Inflammatory macrophage (primary cell): ENCODE measurements at regions not wholly inside any gene's neighbourhood (a gene's known extent, or its start where the extent isn't known, plus 50 kb on each side); places are given as distances from the start of the nearest gene placed in this dataset.

Experiments used
- DNase-seq, 2 donors: peaks; one replicate each; pipeline ENCODE4 v3.0.0-alpha.2; 2020 to 2022

DNA sequence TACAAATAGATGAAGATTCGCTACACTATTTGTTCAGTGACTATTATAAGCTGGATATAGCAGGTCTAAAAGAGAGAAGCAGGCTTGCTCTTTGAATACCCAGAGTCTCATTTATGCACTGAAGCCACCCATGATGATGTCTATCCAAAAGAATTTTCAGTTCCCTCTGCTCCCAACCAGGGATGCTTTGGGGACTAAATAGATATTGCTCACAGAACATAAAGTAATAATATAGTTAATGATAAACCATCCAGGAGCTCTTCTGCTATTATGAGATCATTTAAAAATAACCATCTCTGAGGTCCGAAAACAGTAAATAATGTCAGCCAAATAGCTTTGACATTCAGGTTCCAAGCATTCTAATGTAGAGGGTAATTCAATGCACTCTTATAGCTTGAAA is 875.4 kb downstream of the SORCS3 start:
- DNase-seq, result no peak

DNA sequence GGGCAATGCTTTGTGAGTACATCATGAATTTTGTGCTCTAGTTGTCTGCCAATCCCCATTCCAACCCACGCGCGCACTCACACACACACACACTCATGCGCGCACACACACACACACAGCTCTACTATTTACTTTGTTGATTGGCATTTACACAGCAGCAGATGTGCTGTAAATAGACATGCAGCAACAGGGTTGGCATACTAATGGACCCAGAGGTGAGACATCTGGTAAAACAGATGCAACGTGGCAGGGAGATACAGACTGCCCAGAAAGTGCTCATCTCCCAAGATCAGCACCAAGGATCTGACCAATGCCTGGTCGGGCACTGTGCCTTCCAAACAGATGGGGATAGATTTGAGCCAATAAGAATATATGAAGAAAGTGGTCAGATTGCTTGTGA is 873.0 kb downstream of the SORCS3 start:
- DNase-seq, result no peak

DNA sequence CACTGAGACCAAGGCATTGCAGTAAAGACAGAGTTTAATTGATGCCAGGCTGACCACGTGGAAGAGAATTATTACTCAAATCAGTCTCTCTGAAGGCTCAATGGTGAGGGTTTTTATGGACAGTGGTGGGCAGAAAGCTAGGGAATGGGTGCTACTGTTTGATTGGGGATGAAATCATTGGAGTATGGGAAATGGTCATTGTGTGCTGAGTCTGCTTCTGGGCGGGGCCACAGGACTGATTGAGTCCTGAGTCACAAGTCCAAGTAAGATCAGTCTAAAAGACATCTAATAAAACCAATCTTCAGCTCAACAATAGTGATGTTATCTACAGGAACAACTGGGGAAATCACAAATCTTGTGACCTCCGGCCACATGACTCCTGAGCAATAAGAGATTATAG is 868.4 kb downstream of the SORCS3 start:
- no peak for DNase-seq

DNA sequence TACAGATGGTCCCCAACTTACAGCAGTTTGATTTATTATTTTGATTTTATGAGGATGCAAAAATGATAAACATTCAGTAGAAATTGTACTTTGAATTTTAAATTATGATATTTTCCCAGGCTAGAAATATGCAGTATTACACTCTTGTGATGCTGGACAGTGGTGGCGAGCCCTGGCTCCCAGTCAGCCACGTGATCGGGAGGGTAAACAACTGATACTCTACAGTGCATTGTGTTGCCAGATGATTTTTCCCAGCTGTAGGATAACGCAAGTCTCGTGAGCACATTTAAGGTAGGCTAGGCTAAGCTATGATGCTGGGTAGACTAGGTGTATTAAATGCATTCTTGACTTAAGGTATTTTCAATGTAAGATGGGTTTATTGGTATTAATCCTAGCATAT is 865.2 kb downstream of the SORCS3 start:
- DNase-seq, result no peak

DNA sequence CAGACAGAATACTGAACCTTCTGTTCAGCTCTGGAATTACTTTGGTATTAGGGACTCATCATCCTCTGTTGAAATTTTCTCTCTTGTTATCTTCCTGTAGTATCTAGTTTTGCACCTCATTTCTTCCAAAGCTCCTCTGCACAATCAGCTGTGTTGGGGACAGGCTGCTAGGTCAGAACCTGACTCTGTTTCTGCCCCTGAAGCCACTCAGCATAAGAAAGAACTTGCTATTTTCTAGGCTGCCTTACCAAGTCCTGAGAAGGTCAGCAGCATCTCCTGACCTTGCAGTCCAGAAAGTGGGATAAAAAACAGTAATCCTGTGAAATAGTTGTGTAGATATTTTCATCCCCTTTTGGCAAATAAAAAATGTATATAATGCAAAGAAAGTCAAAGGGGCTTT is 862.6 kb downstream of the SORCS3 start:
- no peak for DNase-seq

DNA sequence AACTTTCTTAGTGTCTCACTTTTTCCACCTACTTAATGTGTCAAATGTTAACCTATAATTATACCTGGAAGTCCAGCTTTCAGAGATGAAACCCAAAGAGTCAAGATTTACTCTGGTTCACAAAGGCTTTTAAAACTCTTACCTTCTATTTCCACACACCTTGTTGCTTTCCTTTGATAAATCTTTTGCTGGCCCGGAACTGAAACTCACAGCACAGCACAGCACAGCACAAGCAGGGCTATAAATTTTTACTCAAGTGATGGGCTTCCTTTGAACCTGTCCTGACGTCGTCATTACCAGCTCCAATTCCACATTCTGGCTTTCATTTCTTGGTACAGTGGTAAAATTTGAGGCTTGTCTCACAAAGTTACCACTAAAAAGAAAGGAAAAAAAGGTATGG is 861.0 kb downstream of the SORCS3 start:
- DNase-seq, result no peak

DNA sequence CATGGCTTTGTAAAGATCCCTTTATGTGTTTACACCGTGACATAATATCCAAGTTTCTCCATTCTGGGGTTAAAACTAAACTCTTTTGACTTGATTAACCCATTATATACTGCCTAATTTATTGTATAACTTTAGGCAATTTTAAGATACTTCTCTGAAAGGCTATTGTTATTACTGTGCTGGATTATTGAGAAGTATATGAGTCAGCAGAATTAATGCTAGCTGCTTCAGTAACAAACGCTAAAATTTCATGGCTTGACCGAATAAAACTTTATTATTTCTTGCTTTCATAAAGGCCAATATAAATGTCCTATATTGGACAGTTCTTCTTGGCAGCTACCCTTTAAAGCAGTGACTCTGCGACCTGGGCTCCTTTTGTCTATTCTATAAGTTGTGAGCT is 853.9 kb downstream of the SORCS3 start:
- DNase-seq, result no peak

DNA sequence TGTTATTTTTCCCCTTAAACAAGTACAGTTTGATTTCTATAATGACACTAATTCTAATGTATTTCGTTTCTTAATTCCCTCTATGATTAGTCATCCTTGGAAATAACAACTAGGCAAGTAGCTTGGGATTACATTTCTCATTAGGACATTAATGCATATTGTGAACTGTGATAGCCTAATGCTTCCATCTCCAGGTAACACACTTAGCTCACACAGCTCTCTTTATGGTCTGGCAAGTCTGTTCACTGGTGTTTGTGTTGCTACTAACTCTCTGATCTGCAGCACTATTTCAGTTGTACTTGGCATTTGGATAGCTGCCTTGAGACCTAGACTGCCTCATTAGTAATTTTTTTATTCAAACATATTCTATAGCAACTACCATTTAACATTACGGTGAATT is 853.2 kb downstream of the SORCS3 start:
- DNase-seq, result no peak

DNA sequence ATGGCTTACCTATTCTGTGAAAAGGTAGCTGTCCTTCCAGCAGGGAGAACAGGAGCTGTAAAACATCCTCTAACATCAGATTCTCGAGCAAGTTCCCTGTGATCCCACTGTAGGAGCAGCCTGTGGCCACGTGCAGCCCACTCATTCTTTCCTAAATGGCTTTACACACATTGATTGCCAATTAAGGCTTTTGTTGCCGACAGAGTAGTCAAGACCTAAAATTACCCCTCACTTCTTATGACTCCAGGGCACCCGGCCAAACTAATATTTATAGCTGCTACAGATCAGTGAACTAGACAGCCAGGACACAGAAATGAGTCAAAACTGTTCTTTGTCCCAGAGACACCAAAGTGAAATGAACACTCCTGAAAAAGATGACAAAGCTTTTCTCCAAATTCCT is 832.1 kb downstream of the SORCS3 start:
- no peak for DNase-seq

DNA sequence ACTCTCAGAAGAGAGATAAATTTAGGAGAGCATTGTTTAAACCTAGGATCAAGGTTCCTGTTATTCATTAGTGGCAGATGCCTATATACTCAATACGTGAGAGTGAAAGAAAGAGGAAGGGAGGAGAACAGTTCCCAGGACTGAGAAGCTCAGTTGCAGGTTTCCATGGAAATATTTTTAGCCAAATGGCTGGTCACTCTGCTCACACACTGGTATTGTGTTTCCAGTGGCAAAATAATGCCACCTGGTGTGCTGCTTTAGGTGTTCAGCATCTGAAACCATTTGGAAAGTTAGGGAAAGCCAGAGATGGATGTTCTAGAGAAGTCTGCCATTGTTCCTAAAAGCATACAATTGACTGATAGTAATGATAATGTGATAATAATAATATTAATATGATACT is 827.7 kb downstream of the SORCS3 start:
- no peak for DNase-seq

DNA sequence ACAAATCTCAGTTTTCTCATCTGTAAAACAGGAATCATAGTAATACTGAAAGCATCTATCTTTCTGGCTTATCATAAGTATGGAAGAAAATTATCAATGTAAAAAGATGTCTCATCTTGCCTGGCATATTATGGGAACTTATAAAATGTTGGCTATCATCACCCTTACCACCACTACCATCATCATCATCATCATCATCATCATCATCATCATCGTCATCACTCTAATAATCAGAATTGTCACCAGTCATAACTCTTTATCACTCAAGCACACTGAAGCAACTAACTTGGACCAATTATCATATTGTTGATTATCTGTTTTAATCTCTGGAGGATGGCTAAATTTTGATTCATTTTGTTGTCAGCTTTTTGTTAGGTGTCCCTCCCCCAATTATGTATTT is 825.4 kb downstream of the SORCS3 start:
- DNase-seq, result no peak

DNA sequence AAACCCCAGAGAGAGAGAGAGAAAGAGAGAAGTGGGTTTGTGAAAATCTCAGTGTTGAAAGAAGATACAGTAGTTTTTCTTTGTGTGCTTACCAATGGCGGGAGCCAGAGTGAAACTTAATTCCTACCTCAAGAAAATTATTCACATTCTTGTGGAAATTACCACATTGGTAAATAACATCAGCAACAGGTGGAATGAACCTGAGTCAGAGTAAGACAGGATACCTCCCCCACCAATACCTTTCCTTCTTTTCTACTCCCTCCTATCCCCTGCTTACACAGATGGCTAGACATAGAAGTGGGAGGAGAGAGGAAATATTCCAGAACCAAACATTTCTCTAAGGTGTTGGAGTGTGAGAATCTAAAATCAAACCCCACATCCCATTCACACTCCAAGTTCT is 793.9 kb downstream of the SORCS3 start:
- no peak for DNase-seq

DNA sequence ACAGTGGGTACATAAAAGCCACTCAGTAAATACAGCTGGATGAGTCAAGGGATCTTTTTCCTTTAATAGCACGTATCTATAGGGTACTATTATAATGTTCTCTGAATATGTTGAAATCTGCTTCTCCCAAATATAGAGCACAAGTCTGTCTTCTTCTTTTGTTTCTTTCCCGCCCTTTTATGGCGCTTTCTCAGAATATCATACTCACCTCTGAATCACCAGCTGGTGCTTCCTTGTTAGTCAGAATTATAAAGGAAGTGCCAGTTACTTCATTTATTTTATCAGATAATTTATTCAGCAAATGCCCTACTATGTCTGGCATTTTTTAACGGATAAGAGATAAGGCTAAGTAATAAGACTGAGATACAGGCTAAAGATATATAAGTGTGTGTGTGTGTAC is 772.9 kb downstream of the SORCS3 start:
- DNase-seq, result no peak

DNA sequence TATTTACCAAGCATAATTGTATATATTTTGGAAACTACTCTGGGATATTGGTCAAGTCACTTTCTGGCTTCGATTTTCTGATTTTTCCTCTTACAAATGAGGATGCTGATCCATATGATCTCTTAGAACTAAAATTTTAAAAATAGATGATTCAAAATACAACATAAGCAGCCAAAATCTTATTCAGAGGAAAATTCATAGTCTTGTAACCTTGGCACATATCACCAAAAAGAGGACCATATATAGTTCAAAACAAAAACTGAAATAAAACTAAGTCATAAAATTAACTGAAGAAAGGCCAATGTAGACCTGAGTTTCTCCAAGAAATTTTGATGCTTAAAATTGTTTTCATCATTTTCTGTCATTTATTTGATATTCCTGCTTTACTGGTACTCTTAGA is 768.3 kb downstream of the SORCS3 start:
- DNase-seq, result no peak

DNA sequence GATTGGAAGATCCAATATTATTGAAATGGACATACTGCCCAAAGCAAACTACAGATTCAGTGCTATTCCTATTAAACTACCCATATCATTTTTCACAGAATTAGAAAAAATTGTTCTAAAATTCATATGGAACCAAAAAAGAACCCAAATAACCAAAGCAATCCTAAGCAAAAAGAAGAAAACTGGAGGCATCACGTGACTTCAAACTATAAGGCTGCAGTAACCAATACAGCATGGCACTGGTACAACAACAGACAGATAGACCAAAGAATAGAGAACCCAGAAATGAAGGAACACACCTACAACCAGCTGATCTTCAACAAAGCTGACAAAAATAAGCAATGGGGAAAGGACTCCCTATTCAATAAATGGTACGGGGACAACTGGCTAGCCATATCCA is 765.4 kb downstream of the SORCS3 start:
- no peak for DNase-seq

DNA sequence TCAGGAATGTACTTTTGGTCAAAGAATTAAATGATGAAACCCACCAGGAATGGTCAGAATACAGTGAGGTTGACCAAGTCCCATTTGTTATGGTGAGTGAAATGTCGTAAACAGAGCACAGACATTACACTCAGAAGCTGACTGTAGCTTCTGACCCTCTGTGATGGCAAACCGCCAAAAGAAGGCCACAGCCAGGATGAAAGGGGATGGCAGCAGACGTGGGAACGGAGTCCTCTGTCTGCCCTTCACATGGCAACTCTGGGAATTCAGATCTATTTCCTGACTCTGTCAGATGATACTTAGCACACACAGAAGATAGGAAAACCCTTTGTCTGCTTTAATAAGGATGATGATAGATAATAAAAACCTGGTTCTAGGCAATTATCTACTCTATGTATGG is 757.1 kb downstream of the SORCS3 start:
- no peak for DNase-seq

DNA sequence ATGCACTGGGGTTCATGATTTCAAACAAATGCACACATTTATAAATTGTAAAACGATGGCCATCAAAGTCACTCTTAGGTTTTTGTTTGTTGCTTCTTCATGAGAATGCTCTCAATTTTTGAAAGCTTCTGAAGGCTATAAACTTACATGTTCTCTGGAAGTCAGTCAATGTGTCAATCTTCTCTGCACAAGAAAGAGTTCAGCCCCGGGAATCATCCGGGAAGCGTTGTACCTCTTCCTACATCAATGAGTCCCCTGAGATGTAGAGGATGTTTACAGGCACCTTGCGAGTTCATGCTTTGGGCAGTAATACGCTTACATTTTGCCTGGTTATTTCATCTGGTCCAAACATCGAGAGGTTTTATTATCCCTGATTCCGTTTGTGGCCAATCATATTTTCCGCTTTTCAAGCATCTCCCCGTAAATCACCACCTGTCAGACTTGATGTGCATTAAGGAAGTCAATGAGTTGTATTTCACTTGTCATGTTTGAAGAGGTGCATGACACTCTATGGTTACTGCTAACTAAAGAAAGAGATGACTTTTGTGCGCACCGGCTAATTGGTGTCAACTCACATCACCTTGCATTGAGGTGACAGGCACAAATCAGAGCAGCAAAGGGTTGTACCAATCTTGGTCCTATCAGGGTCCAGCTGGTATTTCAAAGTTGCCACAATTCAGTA is 750.7 kb downstream of the SORCS3 start:
- no peak for DNase-seq

DNA sequence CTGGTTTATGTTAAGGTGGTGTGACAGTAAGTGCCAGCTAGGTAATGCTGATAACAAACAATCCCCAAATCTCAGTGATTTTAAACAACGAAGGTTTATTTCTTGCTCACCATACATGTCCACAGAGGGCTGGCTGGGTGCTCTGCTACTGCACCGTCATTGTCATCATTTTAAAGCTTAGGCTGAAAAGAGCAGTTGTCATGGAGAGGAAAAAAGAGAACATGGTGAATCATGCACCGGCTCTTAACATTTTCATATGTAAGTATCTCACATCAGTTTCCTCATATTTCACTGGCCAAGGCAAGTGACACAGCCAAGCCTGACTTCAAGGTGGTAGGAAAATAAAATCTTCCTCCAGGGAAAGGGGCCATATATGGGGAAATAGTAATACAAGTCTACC is 746.9 kb downstream of the SORCS3 start:
- no peak for DNase-seq

DNA sequence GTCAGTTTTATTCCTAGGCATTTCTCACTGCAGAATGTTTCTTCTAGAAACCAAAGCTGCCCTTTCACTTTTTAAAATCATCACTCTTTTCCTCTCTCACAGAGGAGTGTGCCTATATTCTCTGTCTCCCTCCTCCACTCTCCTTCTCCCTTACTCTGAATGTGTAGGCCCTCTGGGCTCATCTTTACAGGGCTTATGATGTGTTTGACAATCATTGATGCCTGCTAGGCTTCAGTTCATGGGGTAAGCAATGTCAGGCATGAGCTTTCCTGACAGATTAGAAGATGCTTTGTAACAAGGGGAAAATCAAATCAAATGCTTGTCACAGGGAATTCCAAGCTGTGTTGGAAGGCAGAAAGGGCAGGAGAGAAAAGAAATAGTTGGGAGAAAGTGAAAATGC is 742.9 kb downstream of the SORCS3 start:
- DNase-seq, result no peak

DNA sequence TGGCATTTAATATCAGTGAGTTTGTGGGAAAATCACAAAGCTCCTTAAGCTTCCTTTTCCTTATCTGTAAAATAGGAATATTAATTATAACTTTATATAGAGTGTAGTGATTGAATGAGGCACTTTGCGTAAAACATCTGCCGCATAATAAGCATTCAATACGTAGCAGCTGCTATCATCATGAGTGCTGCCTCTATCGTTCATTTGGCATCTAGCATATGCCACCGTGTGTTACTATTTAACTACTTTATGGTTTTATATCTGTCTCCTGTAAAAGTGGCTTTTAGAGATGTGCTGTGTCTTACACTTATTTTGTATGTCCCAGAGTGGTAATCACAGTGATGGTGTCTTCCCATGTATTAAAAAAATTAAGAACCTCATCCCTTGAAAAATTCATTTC is 729.6 kb downstream of the SORCS3 start:
- DNase-seq, result no peak

DNA sequence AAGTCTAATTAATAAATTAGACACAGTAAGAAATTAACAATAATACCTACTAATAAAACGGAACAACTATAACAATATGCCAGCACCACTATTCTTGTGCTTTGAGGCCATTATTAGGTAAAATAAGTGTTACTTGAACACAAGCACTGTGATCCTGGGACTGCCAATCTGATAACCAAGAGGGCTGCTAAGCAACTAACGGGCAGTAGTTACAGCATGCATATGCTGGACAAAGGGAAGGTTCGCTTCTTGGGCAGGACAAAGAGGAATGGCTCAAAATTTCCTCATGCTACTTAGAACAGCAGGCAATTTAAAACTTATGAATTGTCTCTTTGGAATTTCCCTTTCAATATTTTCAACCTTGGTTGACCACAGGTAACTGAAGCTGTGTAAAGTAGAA is 718.6 kb downstream of the SORCS3 start:
- no peak for DNase-seq

DNA sequence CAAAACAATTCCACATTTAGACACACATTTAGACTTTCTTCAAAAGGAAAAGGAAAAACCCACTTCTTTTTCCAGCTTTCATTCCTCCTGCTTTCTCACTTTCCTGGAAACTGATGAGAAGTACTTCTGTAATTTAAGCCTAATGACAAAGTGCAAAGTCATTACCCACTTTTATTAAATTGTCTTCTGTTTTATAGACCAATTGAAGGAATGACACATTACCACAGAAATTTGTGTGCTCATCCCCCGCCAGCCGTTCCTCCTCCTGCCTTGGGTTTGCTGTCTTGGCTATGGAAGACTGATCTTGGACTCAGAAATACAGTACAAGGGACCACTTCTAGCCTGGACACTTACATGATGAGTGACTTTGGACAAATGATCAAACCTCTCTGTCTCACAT is 717.8 kb downstream of the SORCS3 start:
- no peak for DNase-seq

DNA sequence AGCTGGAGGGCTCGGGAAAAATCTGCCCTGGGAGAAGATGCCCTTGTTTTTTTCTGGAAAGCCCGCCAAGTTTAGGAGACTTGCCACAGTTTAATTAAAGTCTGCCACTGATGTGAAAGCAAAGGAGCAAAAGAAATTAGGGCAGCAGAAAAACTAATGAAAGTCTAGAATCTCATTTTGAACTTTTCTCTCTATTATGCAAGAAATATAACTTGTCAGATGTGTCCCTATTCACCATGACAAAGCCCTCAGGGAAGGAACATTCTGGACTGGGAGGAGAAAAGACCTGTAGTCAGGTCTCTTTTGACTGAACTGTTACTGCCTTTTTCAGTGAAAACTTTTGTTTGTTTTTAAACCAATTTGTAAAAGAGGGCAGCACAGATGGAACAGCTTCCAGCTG is 715.5 kb downstream of the SORCS3 start:
- DNase-seq, result no peak

DNA sequence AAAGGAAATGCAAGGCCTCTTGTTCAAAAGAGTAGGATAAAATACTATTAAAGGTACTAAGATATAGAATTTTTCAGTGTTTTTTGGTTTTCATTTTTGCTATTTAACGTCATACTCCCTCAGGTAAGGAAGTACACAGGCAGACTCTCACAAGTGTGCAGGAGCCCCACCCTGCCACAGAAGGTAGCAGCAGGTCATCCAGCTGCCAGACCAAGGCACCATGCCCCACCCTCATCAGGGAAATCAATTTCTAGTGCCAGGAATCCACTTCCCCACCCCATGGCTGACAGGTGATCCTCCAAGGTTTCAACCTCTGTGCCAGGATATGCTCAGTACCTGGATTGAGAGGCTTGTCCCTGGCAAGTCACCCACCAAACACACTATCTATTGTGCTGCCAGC is 712.9 kb downstream of the SORCS3 start:
- no peak for DNase-seq

DNA sequence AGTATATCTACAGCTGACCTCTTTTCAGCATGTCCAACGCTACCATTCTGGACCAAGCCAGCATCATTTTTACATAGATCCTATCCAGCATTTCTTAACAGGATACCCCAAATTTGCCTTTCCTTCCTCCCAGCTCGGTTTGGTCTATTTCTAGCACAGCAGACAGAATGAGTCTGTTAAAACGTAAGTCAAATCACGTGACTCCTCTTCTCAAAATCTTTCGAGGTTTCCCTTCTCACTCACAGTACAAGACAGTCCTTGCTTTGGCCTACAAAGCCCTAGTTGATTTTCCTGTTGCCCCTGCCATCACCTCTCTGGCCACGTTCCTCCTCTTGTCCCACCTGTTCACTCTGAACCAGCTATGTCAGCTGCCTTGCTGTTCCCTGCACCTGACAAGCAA is 711.7 kb downstream of the SORCS3 start:
- DNase-seq, result no peak

DNA sequence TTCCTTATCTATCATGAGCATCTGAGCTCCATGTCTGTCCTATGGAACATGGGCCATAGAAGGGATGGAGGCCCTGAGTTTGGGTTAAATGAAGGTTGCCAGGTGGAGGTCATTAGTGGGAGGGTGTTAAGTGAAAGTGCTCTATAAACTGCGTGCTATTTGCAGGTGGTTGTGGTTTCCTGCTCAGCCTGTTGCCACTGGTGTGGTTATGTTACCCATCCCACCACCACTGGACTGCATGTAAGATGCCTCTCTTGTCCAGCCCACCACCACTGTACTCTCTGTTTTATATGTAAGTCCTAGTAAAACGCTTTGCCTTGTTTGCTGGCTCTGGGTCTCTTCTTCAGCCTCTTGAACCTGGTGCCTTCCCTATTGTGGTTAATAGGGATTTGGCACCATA is 711.2 kb downstream of the SORCS3 start:
- DNase-seq, result no peak
